ENCODE measurements at regions not wholly inside any gene's neighbourhood (a gene's known extent, or its start where the extent isn't known, plus 50 kb on each side); places are given as distances from the start of the nearest gene placed in this dataset.

DNA sequence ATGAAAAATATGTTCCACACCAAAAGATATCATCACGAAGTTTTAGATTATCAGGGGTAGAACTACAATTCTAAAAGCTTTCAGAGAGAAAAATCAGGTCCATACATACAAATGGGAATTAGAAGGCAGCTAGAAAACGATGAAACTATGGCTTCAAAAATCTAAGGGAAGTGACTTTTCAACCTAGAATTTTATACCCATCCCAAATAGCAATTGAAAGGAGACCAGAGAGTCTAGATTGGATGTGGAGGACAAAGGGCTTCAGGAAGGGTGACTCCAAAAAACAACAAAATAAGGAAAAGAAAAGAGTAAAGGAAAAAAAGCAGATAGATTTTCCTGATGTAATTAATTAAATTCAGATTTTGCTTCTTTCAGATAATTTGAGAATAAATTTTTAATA lies 72.0 kb upstream of the CEP78 start:
- Mint-ChIP-seq H3K9me3 (peaks cover 5% of the 10 kb centered on the region), H3K27me3 (ENCODE audit: insufficient read depth, low read depth) (no peaks in the 10 kb centered on the region), H3K4me1 (peaks cover 4% of the 10 kb centered on the region), H3K36me3 (no peaks in the 10 kb centered on the region), H3K27ac (no peak overlapping the region), H3K4me3 (no peak overlapping the region)
- H3F3A ChIP-seq (ENCODE audit: low read depth), result no peaks in the 10 kb centered on the region
- no peak overlapping the region for H3K27ac ChIP-seq
- H3K9ac ChIP-seq, result no peak overlapping the region
- H3K27me3 ChIP-seq, result no peaks in the 10 kb centered on the region
- H3K36me3 ChIP-seq, result peaks cover 4% of the 10 kb centered on the region
- H2AFZ ChIP-seq (replicated peaks), result no peak overlapping the region
- no peak for DNase-seq (ENCODE audit: low spot score)
- no peak overlapping the region for H3K4me2 ChIP-seq
- H3K79me2 ChIP-seq (ENCODE audit: low read depth), result no peaks in the 10 kb centered on the region
- H3K9me3 ChIP-seq (ENCODE audit: low read depth), result peaks cover 6% of the 10 kb centered on the region
- no peaks in the 10 kb centered on the region for H3K4me1 ChIP-seq
- TF ChIP-seq EZH2phosphoT487 (IDR thresholded peaks at IDR 0.05) (no peak), EZH2 (IDR thresholded peaks at IDR 0.05) (no peak)
- TF ChIP-seq, protein P1, sequence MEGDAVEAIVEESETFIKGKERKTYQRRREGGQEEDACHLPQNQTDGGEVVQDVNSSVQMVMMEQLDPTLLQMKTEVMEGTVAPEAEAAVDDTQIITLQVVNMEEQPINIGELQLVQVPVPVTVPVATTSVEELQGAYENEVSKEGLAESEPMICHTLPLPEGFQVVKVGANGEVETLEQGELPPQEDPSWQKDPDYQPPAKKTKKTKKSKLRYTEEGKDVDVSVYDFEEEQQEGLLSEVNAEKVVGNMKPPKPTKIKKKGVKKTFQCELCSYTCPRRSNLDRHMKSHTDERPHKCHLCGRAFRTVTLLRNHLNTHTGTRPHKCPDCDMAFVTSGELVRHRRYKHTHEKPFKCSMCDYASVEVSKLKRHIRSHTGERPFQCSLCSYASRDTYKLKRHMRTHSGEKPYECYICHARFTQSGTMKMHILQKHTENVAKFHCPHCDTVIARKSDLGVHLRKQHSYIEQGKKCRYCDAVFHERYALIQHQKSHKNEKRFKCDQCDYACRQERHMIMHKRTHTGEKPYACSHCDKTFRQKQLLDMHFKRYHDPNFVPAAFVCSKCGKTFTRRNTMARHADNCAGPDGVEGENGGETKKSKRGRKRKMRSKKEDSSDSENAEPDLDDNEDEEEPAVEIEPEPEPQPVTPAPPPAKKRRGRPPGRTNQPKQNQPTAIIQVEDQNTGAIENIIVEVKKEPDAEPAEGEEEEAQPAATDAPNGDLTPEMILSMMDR (IDR thresholded peaks at IDR 0.05), result no peak
- no peaks in the 10 kb centered on the region for H4K20me1 ChIP-seq (ENCODE audit: low read depth)
- no peak overlapping the region for H3K4me3 ChIP-seq

DNA sequence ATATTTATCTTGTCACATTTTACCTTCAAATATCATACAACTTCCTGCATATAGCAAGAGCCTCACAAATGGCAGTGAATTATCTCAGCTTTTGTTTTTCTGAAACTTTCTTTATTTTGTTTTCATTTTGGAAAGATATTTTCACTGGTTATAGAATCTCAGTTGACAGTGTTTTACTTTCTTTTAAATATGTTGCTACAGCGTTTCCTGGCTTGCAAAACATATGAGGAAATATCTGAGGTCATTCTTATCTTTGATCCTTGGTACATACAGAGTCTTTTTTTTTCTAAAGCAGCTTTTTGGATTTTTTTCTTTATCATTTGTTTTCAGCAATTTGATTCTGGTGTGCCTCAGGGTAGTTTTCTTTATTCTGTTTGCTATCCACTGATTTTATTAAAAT lies 77.6 kb upstream of the CEP78 start:
- Mint-ChIP-seq H3K27me3 (ENCODE audit: insufficient read depth, low read depth) (no peaks in the 10 kb centered on the region), H3K4me1 (no peaks in the 10 kb centered on the region), H3K4me3 (no peak overlapping the region), H3K36me3 (no peaks in the 10 kb centered on the region), H3K27ac (no peak overlapping the region), H3K9me3 (peaks cover 2% of the 10 kb centered on the region)
- H3K27me3 ChIP-seq, result no peaks in the 10 kb centered on the region
- no peaks in the 10 kb centered on the region for H3K79me2 ChIP-seq (ENCODE audit: low read depth)
- no peak overlapping the region for H3K27ac ChIP-seq
- H3K4me2 ChIP-seq, result no peak overlapping the region
- H3K4me3 ChIP-seq, result no peak overlapping the region
- H3K36me3 ChIP-seq, result peaks cover 3% of the 10 kb centered on the region
- no peak for DNase-seq (ENCODE audit: low spot score)
- H3K4me1 ChIP-seq, result no peaks in the 10 kb centered on the region
- H2AFZ ChIP-seq (replicated peaks), result no peak overlapping the region
- TF ChIP-seq EZH2 (IDR thresholded peaks at IDR 0.05) (no peak), EZH2phosphoT487 (IDR thresholded peaks at IDR 0.05) (no peak)
- TF ChIP-seq, protein P1 (IDR thresholded peaks at IDR 0.05), result no peak
- H4K20me1 ChIP-seq (ENCODE audit: low read depth), result no peaks in the 10 kb centered on the region
- no peak overlapping the region for H3K9ac ChIP-seq
- no peaks in the 10 kb centered on the region for H3F3A ChIP-seq (ENCODE audit: low read depth)
- H3K9me3 ChIP-seq (ENCODE audit: low read depth), result no peaks in the 10 kb centered on the region

GRCh38 chr9:78150983-78151356 lies 84.9 kb upstream of the CEP78 start:
- H3K9me3 Mint-ChIP-seq, result peaks cover 4% of the 10 kb centered on the region
- H3K27ac ChIP-seq, result no peak overlapping the region
- H3K4me3 Mint-ChIP-seq, result no peak overlapping the region

More at GRCh38 chr9:78150983-78151356, 84.9 kb upstream of the CEP78 start:
- no peaks in the 10 kb centered on the region for H3F3A ChIP-seq (ENCODE audit: low read depth)
- no peak overlapping the region for H3K4me3 ChIP-seq
- H3K79me2 ChIP-seq (ENCODE audit: low read depth), result no peaks in the 10 kb centered on the region
- TF ChIP-seq, protein P1 (IDR thresholded peaks at IDR 0.05), result no peak
- no peak for TF ChIP-seq EZH2phosphoT487 (IDR thresholded peaks at IDR 0.05)
- DNase-seq (ENCODE audit: low spot score), result no peak
- H3K27ac Mint-ChIP-seq, result no peak overlapping the region
- no peaks in the 10 kb centered on the region for H3K27me3 ChIP-seq
- H3K4me2 ChIP-seq, result no peak overlapping the region
- no peaks in the 10 kb centered on the region for H3K27me3 Mint-ChIP-seq (ENCODE audit: insufficient read depth, low read depth)
- no peaks in the 10 kb centered on the region for H3K36me3 ChIP-seq
- H3K9ac ChIP-seq, result no peak overlapping the region
- H3K4me1 ChIP-seq, result no peaks in the 10 kb centered on the region
- H2AFZ ChIP-seq (replicated peaks), result no peak overlapping the region
- no peaks in the 10 kb centered on the region for H3K36me3 Mint-ChIP-seq
- no peaks in the 10 kb centered on the region for H3K9me3 ChIP-seq (ENCODE audit: low read depth)
- H4K20me1 ChIP-seq (ENCODE audit: low read depth), result no peaks in the 10 kb centered on the region
- H3K4me1 Mint-ChIP-seq, result no peaks in the 10 kb centered on the region

Measured in neural progenitor cell (in vitro differentiated cells).